DMS 273 treated with DMSO at 0.1 percent for 48 hours (cell line): ENCODE measurements at regions not wholly inside any gene's neighbourhood (a gene's known extent, or its start where the extent isn't known, plus 50 kb on each side); places are given as distances from the start of the nearest gene placed in this dataset.
"Not testable (repeated sequence)": the region's sequence is repeated elsewhere in the genome, so short reads cannot be mapped to it uniquely, and the experiment has no call there.

Experiments
- DNase-seq: peaks from one replicate; lab custom pipeline; 2025; lab: John Stamatoyannopoulos, UW

DNA sequence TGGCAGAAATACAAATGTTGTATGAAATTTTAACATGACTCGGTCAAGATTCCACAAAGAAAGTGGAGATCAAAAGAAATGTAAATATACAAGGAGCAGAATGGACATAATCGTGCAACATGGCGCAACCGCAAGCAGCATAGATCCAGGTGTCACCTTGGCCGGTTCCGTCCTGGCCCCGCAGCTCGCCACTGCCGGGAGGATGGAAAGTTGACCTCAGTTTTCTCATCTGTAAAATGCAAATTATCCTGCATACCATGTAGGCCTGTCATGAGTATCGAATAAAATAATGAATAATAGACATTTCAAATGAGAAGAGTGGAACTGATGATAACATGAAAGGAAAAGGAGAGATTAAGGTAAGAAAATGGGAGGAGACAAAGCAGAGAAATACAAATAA lies 427.3 kb upstream of the SMIM21 start:
- DNase-seq = no peak

DNA sequence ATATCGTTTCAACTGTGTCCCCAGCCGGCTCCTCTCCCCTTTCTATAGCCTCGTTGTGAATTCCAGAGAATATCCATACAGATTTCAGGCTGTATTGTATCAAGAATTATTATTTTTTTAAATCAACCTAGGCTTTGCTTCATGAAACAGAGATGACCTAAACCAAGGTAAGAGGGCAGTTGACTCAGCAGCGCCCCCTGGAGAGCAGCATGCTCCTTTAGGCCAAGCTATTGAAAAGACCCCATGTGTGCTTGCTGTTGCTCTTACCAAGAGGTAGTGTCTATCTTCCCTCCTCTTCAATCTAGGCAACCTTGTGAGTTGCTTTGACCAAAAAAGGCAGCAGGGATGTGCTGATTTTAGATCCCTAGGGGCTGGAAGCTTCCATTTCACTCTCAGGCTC lies 426.7 kb upstream of the SMIM21 start:
- DNase-seq = no peak

DNA sequence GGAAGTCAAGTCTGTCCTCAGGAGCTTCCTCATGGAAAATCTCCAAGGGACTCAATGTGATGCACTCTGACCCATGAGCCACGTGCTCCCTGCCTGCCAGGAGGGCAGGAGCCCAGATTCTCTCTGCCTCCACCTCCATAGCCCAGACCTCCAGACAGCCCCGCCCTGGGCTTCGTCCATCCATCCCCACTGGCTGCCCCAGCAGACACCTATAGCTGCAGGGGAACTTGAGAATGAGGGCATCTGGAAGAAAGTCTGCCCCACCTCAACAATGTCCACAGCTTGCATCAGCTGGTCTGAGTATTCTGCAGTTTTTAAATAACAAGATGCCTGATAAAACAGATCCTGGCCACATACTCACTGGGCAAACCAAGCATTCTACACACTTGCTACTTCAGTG lies 418.8 kb upstream of the SMIM21 start:
- DNase-seq = no peak

DNA sequence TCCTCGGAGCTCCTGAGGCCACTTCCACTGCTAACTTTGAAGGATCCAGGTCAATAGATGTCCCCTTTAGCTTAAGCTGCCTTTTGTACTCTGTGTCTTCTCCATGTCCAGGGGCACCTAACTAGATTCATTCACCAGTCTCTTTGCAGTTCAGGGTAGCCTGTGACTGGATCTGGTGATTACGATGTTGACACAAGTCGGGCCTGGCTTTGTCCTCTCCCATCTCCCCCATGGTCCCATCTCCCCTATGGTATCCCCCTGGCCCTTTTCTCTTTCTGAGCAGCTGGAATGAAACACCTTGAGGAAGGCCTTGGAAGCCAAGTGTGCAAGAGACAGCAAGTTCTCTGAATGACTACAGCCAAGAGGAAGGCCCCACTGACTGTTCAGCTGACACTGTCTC lies 417.9 kb upstream of the SMIM21 start:
- no peak for DNase-seq

DNA sequence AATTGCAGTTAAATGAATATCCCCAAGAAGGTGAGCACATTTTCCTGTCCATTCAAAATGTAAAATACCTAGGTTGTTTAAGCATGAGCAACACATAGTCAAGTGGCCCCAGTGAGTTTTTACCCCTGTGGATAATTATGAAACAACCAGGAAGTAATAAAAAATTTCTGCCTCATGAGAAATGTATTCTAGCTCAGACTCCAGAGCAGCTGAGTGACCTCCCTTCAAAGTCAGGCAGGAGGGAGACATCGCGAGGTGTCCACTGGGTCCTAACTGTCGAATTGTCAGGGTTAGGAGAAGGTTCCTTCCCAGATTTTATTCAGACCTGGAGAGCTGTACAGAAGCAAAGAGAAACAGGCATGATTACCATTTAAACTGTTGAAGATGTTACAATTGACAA lies 416.6 kb upstream of the SMIM21 start:
- no peak for DNase-seq

DNA sequence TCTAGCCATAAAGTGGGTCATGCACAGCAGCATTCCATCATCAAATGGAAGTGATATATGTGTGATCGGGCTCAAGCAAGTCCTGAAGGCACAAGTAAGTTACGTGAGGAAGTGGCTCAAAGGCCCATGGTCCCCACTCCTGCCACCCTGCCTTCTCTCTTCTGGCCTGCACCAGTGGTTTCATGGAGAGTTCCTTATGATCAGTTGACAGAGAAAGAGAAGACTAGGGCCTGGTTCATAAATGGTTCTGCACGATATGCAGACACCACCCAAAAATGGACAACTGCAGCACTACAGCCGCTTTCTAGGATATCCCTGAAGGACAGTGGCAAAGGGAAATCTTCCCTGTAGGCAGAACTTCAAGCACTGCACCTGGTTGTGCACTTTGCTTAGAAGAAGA lies 412.6 kb upstream of the SMIM21 start:
- DNase-seq = no peak

DNA sequence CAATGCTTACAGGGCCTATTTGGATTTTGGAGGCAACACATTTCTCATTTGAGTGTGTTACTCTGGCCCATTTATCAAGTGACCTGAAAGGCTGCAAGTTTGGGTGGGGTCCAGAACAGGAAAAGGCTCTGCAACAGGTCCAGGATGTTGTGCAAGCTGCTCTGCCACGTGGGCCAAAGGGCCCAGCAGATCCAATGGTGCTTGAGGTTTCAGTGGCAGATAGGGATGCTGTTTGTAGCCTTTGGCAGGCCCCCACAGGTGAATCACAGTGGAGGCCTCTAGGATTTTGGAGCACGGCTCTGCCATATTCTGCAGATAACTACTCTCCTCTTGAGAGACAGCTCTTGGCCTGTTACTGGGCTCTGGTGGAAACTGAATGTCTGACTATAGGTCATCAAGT lies 412.2 kb upstream of the SMIM21 start:
- not testable (repeated sequence) for DNase-seq

DNA sequence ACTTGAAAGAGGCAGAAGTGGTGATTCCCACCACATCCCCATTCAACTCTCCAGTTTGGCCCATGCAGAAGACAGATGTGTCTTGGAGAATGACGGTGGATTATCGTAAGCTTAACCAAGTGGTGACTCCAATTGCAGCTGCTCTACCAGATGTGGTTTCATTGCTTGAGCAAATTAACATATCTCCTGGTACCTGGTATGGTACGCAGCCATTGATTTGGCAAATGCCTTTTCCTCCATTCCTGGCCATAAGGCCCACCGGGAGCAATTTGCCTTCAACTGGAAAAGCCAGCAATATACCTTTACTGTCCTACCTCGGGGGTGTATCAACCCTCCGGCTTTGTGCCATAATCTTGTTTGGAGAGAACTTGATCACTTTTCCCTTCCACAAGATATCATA lies 411.5 kb upstream of the SMIM21 start:
- DNase-seq = no peak

DNA sequence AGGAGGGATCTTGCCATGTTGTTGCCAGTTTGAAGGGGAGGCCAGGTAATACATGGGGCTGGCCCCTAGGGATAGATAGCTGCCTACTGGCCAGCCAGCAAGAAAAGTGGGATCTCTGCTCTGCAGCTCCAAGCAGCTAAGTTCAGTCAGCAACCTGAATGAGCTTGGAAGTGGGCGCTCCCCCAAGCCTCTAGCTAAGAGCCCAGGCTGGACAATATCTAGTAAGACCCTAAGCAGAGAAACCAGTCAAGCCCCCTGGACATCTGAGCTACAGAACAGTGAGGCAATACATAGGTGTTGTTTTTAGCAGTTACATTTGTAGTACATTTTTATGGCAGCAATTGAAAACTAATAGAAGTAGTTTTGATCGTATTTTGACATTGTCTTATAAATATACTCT lies 409.8 kb upstream of the SMIM21 start:
- no peak for DNase-seq

DNA sequence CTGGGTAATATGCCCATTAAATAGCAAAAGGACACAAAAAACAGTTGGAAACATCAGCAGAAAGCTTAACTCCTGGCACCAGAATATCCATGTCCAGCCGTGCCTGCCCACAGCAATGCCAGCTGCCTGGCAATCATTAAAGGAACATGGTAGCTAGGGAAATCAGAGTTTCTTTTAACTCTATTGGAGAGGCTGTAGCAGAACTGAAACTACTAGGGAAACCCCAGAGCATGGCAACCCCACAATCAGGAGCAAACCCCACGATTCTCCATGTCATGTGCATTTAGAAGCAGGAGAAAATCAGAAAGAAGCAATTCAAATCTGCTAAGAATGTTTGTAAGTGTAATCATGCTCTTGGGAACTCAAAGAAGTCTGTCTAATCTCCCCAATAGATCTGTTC lies 409.0 kb upstream of the SMIM21 start:
- DNase-seq = no peak

DNA sequence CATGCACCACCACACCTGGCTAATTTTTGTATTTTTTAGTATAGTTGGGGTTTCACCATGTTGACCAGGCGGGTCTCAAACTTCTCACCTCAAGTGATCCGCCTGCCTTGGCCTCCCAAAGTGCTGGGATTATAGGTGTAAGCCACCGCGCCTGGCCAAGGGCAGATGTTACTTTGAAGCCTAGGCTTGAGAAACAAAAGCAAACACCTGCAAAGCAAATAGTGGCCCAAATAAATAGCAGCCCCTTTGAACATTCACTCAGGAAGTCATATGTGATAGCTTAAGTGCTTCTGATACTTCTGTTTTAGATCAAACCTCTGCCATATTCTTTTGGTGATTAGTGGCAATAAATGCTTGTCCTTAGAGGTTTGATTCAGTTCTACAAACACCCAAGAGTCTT lies 404.5 kb upstream of the SMIM21 start:
- no peak for DNase-seq

DNA sequence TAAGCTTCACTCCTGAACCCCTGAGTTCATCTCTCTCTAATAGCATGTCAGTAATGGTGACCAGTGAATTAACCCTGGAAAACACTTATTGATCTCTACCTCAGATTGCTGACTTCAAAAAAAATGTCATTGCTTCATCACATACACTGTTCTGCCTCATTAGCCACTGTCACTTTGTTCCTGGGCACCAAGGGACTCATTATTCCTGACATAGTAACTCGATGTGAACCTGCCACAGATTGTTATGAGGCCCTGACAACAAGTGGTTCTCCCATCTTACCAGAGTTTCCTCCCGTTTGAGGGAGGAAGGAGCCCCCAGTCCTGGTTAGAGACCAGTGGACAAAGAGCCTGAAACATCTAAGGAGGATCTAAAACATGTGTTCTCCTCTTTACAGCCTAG lies 403.3 kb upstream of the SMIM21 start:
- no peak for DNase-seq

DNA sequence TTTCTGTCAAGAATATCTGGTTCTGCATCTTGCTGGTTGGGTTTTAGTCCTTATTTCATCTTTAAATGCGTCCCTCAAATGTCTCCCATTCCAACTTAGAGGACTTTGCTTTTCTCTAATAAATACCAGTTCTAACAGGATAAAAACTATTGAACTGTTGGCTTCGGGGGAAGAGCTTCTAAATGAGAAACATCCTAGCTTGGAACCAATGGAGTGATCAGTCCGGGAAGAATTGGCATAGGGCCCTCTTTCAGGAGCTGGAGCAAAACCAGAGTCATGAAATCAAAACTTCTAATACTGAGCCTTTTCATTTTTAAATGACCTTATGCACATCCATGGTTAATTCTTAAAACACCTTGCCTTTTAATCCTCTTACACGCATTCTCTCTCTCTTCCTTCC lies 401.6 kb upstream of the SMIM21 start:
- DNase-seq = no peak

DNA sequence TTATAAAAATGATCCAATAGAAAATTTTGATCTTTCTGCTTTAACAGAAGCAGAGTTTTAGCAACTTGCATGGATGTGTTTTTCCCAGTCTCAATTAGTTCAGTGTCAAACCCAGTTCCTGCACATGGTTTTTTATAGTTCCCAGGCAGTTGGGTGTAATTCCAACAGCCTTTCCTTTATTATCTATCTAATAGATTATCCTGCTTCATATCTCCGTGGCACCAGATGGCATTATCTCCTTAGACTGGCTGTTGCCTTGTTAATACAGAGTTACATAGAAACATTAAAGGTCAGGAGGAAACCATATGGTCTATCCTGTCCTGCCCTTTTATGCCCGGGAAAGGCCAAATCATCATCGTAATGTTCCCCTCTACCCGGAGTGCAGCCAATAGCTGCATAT lies 400.9 kb upstream of the SMIM21 start:
- peak; percentile 48 for DNase-seq

DNA sequence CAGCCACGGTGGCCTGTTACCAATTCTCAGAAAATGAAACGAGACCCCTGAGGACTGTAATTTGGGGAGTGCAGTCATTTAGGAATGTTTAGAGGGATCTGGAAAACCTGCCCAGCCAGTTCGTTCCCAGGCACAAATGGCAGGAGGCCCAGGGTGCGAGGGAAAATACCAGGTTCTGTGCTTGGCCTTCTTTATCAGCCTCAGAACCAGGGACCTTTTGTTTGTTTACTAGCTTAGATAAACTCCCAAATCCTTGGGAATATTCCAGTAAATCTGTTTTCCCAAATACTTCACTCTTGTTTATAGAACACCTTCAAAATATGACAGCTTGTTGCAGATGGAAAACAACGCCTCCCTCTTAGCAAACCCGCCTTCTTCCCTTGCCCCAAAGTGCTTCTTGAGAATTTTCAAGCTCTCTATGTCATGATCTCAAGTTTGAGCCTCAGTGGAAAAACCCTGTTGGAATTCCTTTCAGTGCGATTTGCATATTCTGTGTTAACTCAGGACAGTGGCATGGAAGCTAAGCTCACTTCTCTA lies 400.3 kb upstream of the SMIM21 start:
- no peak for DNase-seq

DNA sequence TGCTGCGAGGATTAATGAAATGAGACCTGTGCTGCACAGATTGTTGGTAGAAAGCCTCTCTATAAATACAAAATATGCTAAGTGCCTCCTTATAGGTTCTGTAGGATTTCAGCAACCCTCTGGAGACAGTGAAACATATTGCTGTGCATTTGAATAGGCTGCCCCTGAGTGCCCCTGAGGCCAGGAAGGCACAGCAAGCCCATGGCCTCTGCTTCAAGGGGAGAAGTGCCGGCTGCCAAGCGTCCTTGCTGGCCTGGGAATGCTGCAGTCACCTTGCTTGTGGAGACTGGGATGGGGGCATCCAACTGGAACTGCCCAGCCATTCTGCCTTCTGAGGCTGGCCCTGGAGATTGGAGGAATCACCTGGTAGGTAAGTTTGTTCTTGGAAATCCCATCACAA lies 397.2 kb upstream of the SMIM21 start:
- DNase-seq = no peak

DNA sequence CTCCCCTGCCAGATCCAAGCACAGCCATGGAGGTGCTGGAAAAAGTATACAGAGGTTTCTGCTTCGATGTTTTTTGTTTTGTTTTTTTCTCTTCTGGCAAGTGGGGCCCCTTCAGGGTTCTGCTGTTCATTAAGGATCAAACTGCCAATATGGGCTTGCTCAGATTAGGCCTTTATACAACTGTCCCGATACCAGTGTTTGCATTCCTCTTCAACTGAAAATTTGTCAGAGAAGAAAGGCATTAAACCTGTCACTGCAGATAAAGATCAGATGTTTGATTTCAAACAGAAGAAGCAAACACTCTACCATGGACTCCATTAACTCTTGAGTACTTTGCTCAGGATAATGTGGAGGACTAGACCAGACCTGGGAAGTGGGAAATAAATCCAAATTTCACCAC lies 396.0 kb upstream of the SMIM21 start:
- no peak for DNase-seq

DNA sequence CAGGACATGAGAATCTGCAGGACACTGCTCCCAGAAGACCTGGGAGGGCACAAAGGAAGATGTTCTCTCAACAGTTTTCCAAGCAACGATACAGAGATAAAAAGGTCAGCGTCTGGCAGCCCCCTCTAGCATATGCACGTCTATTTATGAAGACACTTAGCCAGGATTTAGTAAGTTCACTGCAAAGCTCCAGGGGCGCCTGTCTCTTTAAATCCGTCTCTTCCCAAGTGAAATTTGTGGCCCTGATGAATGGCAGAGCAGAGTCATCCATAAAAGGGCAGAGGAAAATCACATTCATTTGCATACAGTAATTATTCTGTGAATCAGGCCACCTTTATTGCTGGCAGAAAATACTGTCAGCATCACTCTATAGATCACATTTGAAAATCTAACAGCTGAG lies 390.9 kb upstream of the SMIM21 start:
- no peak for DNase-seq

DNA sequence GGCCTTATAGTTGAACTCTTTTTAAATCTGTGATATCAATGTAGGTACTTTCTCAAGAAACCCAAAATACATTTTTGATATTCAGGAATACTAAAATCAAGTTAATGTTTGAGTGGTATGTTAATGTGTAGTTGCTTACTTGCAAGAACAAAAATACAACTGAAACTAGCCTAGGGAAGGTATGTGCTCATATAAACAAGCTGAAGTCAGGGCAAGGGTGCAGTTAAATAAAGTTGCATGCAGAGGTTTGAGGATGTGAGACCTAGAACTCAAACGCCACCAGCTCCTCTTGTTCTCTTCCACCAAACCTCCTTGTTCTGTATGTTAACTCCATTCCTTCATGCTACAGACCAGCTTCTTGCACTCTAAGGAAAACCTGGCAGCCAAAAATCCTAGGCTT lies 388.3 kb upstream of the SMIM21 start:
- no peak for DNase-seq

DNA sequence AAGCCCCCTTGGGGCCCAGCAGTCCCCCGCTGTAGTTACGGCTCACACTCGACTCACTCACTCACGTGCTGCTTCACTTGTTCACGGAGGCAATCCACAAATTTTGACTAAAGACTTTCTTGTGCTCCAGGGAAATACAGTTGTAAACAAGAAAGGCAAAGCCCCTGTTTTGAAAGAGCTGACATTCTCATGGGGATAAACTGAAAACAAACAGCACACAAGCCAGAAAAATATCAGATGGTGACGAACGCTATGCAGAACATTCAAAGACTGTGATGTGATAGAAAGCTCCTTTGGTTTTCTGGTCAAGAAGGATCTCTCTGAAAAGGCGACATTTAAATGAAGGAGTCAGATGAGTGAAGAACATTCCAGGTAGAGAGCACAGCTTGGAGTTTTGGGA lies 385.3 kb upstream of the SMIM21 start:
- DNase-seq = no peak

DNA sequence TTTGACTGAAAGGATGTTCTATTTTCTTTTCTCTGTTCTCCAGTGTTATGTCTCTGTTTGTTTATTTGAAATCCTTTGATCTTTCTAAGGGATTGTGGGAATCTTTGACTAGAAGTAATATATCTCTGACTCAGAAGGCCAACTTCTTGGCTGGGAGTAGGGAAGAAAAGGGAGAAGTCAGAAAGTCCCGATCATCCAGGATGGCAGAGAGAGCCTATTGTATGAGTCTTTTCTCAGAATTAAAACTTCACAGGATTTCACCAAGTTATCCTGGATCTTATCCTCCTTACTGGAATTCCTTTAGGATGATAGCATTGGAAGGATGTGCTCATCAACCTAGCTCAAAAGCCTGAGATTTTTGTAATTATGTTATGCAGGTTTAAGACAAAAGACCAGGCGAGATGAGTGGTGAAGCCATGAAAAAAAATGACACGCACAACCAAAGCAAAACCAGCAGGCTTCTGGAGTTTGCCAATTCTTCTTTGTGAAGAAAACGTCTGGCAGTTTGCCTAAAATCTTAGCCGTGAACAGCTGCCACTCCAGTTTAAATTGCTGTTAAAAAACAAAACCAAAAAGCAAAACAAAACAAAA lies 383.6 kb upstream of the SMIM21 start:
- DNase-seq = peak; percentile 26

DNA sequence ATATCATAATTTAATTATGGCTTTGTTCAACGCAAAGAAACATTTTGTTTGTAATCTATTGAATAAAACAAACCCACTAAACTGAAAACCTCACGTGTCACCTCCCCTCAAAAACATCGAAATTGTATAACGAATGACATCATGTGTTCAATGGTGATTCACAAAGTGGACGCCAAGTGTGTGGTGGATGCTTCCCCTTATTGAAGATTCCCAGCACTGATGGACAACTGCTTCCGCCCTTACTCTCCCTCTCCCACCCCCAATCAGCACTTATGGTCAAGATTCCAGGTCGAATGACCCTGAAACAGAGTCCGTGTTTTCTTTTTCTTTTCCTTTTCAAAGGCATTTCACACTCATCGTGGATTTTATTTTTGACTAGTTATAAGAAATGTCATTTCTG lies 383.0 kb upstream of the SMIM21 start:
- no peak for DNase-seq

DNA sequence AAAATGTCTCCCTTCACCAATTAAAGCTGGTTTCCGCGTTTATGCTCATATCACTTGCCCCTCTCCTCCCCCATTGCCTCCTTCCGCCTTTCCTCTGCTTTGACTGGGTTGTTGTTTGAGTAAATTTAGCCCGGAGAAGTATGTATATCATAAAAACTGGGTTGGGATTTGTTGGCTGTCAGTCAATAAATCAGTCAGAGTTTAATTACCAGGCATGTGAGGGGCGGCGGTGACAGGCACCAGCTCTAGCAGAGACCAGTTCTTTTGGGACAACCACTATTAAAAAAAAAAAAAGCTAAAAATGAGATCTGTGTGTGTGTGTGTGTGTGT lies 382.4 kb upstream of the SMIM21 start:
- DNase-seq = no peak

DNA sequence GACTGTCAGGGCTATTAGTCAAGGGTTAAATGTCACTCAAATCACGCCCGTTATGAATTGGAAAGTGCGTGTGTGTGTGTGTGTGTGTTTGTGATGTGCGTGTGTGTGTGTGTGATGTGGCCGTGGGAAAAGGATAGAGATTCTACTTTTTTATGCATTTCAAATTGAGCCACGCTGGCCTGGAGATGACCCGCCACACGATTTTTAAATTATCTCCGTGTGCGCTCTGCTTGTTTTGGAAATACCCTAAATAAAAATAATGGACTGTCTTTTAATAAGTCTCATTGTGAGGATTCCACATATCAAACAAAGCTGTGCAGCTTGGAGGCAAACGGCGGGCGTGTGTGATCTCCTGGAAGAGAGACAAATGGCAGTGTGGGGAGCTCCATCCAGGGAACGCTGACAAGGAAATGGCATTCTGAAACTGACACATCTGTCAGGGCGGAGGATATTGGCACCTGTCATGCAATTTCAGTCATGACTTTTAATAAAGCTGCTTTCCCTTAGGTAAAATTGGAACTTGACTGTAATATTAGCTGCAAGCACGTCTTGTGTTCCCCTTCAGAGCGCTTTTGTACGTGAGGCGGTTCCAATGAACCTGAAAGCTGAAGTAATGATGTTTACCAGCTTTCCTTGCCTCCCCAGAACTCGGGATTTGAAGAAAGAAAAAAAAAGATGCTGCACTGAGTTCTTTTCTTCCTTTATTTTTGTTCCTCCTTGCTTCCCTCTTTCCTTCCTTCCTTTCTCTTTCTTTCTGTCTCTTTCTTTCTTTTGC lies 381.8 kb upstream of the SMIM21 start:
- DNase-seq = no peak
